DMS 273 treated with DMSO at 0.1 percent for 48 hours (cell line): ENCODE measurements at regions not wholly inside any gene's neighbourhood (a gene's known extent, or its start where the extent isn't known, plus 50 kb on each side); places are given as distances from the start of the nearest gene placed in this dataset.
A peak's percentile ranks its signal among the peaks of the same experiment; 100 is the strongest.

Source experiments
- DNase-seq: peaks from one replicate; lab custom pipeline; 2025; lab: John Stamatoyannopoulos, UW

DNA sequence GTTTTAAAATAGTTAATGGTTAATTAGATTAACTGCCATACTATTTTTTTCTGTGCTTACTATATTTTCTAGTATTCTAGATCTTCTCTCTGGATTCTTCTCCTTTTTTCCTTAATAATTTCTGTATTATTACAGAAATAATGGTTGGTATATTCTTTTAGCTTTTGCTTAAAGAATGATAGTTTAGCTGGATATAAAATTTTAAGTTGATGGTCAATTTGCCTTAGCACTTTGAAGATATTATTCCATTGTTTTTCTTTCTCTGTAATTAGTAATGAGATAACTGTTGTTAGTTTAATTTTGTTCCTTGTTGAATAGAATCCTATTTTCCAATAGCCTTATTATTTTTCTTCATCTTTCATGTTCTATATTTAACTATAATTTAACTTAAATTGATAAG lies 99.9 kb upstream of the NCAM1 start:
- DNase-seq: no peak

DNA sequence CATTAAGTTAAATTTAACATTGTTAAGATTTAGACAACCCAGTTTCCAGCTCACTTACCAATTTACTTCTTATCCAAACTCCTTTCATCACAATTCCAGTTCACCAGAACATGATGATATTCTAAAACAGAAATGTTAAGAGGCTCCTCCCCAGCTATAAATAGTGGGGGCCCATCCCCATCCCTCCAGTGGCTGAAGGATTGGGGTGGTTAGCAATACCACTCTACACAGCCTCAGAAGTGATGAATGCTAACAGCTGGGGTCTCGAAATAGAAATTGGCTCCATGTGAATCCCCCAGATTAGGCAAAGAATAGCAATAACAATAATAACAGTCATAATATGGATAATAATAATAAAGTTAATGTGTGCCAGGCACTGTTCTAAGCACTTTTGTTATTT lies 97.9 kb upstream of the NCAM1 start:
- no peak for DNase-seq

DNA sequence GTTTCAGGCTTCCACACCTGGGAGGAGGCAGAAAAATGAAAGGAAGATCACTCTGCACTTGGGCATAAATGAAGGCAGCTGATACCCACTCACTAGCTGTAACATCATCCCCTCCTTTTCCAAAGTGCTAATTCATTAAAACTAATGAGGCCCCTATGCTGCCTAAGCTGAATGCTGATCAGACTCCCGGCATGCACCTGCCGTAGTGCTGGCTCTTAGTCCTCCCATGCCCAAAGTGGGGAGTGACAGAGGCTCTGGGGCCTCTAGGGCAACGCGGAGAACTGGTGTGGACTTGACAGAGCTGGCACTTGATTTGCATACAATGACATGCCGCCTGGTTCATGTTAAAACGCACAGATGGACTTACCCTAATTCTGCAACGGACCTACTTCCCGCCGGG lies 96.5 kb upstream of the NCAM1 start:
- no peak for DNase-seq

DNA sequence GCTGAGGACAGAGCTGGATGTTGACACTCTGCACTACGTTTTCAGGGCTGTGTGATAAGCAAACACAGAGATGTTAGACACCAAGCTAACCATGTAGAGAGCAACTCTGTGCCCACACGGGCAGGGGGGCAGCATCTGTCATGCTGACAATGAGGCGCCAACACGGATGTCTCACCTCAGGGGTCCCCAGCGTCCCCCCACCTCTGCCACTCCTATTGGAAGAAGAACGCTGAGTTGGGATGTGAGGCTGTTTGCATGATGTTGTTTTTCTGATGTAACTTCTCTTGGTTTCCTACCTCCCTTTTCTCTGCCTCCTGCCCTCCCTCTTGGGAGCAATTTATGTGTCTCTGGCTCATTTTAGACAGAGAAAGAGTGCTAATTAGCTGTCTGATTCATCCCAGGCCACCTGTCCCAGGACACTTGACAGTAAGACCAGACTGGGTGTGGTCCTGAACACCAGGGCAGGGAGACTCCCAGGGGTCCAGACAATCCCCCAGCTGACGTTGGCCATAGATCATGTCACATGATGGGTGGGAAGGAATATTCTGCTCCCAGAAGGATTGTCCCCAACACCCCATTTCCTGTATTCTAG lies 89.2 kb upstream of the NCAM1 start:
- peak; percentile 34 for DNase-seq

DNA sequence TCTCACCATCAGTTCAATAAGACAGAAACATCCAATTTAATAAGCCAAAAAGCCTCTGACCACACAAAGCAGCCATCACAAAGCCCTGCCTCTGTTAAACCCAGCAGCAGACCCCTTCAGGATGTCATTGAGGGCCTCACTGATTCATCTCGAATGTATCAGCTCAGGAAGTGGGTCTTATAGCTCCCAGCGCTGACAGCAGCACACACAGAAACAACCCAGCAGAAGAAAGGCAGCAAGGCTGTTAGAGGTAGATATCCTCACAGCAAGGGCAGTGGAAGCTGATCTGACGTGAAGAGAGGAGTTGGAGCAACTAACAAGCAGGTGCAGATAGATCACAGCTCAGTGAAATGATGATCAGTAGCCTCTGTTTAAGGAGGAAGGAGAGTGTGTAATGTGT lies 86.2 kb upstream of the NCAM1 start:
- no peak for DNase-seq

DNA sequence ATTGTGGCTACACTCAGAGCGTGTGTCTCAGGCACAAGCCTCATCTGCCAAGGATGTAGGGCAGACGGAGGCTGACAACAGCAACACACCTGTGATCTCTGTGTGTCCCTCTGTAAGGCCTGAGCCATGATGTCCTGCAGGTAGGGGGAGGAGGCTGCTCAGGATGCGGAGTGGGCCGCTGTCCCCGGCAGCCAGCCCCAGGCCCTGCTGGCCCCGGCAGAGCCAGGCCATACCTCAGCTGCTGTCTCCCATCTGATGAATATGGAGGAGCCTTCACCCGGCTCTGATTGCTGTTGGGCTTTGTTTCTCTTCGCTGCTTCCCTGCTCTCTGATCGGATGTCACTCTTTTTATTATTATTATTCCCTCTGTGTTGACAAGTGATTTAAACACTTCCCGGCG lies 83.6 kb upstream of the NCAM1 start:
- DNase-seq: no peak

DNA sequence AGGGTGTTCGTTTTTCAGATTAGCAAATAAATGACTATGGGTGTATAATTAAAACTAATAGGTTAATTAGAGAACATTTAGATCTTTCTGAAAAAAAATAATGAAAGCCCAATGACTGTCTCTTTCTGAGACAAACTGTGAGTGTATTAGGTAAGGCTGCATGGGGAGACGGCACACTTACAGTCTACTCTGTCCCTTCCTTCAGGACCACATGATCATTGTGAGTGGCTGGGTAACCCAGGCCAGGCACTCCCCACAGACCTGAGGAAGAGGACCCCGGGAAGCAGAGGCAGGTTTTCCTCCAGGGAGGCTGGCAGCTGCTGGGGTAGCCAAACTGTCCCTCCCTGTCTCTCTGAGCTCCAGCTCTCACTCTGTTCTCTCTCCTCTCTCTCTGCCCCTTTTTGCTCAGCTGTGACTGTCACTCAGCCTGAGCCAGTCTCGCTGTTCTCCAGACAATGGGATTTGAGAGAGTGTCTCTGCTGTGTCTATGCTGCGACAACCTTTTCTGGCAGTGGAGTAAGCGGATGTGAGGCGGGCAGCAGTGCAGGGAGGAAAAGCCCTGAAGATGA lies 83.1 kb upstream of the NCAM1 start:
- DNase-seq: no peak

DNA sequence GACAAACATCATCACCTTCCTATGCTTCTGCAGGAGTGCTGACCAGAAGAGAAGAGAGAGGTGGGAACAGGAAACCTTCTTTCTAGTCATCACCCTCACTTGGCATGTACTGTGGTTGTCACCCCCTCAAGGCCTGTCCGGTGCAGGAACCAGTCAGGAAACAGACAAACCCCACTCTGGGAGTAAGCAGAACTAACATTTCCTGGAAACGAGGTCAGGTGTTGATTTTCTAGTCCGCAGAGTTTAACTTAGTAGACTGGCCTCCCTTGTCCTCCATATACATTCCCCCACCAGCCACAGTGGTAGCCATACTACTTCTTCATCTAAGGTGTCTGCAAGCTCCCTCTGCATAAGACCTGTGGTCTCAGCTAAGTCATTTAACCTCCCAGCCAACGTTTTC lies 80.7 kb upstream of the NCAM1 start:
- DNase-seq: no peak

DNA sequence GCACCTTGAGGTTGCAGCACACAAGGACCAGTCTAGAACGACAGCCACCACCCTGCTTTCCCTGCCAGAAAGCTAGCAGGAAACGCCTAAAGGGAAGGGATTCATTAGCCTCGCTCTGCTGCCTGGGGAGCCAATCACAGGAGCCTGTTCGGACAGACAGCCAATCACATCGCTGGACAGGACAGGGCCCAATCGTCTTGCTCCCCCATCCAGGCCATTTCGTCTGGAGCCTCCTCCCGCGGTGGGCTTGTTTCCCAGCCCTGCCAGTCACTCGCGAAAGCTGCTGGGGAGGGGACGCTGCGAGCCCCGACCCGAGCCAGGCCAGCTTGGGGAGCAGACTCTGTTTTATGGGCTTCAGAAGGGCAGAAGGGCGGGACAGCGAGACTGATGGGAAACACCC lies 79.8 kb upstream of the NCAM1 start:
- DNase-seq: no peak

DNA sequence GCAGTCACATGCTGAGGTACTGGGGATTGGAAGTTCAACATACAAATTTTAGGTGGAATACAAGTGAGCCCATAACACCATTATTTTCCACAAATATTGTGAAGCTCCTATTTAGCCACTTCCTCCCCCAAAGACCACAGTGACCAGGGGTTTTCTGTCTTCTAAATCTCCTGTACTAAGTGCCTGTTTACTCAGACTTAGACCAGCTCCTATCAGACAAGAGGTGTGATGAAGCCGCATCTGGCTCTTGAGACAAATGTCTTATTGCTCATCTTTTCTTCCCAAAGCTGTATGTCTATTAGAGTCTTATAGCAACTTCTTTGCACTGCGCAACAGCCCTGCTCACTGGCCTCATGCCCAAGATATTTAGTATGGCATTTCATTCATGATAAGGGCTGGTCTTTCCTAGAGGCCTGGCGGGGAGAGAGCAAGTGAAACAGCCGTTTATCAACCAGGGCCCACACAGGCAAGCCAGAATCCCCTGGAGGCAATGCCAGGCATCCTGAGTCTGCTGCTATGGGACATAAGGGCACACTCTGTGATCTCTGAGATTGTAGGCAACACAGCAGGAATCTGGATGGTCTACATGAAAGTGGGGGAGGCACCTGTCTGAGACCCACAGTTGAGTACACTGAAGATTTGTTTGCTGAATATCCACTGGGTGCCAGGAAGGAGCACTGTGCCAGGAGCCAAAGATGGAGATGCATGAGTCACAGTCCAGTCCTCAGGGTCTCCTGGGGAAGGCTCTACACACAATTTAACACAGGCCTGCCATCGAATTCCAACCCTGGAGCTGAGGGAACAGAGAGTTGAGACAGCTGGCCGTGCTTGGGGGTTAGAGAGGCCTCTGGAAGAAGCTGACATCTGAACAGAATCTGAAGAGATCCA lies 78.5 kb upstream of the NCAM1 start:
- DNase-seq: no peak

DNA sequence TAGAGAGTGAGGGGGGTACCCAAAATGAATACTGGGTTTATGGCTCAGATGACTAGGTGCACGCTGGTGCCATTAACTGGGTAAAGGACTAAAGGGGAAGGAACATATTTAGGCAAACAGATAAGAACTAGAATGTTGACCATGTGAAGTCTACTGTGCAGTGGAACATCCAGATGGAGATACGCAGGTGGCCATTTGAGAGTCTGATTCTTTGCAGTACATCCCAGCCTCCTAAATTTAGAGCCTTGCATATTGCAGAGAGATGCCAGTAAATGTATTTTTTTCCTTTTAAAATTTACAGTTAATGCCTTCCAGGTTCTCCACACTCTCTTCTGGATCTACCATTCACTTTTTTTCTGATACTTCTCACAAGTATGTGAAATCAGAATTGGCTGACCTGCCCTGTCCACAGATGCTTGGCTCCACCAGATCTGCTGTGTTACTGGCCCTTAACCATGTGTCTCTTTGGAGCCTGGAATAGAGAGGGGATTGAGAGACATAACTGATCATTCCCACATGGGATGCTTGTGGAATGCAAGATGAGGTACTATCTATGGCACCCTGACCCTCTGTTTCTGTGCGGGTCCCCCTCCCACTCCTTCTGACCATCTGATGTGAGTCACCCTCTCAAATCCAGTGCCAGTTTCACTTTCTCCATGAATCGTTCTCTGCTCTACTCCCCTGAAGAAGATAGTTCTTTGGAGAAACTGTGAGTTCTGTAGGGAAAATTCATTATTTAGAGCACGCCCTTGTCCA lies 77.0 kb upstream of the NCAM1 start:
- no peak for DNase-seq

DNA sequence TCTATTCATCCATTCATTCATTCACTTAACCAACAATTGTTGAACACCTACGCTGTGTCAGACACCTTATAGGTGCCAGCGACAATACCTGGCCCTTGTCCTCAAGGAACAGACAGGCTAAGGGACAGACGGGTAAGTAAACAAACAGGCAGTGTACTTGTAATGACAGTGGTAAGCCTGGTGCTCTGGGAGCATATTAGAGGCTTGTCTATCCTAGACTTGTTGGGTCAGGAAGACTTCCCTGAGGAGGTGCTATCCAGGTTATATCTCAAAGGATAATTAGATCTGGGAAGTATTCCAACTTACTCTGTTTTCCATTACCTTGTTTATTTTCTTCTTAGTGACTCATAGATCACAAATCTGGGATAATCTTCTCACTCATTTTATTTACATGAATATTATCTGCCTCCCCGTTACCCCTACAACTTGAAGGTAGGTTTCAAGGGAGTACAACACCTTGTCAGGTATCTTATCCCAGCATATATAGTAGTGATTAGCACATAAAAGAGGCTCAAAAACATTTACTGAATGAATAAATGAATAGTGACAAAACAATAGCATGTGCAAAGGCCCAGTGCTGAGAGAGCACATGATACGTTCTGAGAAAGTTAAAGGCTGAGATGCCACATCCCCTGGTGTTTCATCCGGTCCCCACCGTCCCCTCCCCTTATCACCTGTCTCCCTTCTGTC lies 75.3 kb upstream of the NCAM1 start:
- no peak for DNase-seq

DNA sequence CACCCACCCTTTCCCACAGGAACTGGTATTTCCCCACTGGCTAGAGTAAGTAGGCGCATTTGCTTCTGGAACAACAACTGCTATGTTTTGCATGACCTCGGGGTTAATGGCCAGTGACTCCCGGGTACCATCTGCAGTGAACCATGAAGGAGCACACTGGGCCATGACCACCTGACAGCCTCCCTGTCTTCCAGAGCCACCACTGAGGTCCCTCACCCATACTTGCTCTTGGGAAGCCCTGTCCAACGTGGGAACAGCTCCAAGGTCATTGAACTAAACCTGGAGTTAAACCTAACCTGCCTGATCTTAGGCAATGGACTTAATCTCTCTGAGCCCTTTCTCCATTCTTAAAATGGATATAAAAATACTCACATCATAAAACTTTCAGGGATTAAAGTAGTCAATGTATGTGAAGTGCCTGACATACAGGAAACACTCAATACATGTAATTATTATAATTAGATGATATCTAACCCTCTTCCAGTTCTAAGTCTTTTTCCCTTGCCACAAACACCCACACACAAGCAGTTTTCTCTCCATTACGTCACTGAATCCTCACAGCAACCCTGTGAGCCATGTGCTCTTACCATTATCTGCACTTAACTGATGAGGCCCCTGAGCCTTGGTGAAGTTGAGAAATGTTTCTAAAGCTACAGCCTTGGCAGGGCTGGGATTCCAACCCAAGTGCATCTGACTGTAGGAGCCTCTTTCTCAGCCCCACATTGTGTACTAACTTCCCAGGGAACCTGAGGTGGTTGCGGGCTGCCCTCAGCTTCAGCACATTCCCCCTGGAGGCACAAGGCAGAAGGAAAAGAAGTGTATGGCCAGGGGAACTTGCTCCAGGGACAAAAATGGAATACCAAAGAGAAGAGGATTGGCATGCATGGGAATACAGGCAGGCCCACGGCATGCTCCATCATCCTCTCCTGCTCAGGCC lies 74.5 kb upstream of the NCAM1 start:
- DNase-seq: no peak

DNA sequence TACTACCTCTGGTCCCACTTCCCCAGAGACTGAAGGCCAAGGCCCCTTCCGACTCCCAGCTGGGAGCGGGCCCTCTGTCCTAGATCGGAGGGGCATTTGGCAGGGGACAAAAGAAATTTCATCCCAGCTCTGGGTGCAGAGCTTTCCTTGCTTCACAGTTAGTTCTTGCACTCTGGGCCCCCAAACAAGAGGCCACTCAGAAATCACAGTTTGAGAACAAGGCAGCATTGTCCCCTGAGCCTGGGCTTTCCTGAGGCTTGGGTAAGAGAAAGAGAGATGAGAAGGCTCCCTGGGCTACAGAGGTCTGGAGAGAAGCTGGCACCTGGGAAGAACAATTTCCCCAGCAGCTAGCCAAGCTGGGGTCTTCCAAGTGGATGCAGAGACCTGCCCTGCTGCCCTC lies 71.8 kb upstream of the NCAM1 start:
- no peak for DNase-seq

DNA sequence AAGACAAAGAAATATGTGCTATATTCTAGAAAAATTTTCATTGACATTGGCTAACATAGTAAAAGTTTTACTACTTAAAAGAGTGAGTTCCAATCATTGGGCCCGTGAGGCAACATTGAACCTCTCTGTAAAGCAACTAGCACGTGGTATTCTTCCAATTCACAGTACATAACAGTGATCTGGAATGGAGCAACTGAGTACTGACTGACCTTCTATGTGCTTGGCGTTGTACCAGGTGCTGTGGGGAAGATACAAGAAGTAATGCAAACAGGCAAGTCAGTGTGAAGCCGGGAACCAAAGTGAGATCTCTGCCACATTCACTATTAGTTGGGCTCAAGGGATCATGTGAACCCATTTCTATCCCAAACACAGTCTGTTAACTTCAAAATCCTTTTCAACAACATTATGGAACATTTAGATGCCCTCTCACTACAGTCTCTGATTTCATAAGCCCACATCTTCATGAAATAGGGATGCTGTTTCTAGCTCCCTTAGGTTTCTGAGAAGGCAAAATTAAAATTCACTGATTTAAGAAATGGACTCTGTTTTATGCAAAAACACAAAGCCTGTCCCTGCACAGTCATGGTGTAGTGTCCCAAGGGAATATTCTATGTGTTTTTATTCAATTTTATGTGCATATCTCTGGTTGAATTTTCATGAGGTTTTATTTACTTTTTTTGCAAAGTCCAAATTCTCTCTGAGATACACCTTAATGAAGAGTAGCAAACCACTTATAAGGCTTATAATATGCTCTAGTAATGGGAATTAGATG lies 61.8 kb upstream of the NCAM1 start:
- no peak for DNase-seq

DNA sequence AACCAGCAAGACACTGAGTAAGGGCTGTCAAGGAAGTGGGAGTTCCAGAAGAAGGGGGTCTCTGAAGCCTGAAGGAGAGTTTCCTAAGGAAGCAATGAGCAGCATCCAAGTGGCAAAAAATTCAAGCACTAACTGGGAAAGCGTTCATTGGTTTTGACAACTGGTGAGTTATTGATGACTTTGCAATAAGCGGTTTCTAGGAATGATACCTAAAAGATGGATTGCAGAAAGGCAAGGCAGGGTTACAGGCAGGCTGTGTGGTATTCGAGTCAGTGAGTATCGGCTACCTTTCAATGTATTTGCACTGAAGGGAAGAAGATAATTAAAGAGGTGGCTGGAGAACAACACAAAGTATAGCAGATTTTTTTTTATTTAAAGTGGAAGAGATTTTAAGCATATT lies 59.3 kb upstream of the NCAM1 start:
- DNase-seq: no peak

DNA sequence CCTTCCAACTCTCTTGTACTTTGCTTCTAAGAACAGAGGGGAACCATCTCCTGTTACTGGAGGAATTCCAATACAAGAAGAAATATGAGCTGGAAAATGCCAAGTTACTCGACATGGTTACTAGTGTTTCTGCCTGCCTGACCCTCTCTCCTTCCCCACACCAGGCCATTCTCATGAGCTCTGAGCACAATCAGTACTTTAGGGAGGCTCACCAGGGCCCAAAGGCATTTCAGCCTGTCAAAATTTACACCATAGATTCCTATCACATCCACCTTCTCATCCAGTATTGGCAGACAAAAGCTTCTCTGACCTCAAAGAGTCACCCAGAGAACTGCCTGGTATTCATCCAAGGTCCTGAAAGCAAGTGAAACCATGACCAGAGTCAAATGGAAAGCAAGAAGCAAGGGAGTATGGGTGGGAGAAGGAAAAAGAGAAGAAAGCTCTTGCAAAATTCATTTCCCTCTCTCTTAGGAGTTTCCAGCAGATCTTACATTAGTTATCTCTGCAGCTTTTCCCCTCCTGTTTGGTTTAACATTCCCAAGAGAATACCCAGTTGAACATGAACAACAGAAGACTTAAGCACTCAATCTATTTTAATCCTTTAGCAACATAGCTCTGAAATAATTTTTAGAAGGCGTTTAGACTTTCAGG lies 58.7 kb upstream of the NCAM1 start:
- DNase-seq: no peak

DNA sequence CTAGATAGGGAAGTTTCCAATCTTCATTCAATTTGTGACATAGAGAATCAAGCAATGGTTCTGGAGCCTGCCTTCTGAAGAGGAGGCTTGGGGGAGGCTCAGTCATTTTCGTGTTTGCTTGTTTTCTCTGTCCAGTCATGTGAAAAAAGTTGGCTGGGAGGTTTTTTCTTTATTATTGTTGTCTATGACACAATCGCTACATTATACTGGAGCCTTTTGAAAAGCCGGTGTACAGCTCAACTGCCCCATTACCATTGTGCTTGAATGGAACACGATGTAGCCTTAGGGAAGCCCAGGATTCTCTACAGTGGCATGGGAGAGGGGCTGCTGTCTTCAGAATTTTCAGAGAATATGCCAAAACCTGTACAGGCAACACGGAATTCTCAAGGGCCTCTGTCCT lies 57.9 kb upstream of the NCAM1 start:
- DNase-seq: no peak

DNA sequence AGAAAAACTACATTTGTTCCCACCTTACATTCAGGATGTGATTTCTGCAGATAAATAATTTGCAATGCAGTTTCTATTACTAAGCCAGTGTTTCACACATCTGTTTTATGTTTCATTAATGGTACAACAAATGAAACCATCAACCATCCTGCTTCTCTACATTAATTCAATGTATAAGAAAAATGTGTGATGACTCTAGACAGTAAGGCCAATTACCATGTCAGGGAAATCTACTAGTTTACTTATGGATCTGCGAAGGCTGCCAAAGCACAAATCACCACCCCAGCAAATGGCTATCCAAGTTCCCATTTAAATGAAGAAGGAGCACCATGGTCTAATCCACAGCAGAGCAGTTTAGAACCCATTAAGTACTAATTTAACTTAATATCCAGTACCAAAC lies 50.1 kb upstream of the NCAM1 start:
- DNase-seq: no peak
